CD4-positive, alpha-beta T cell treated with Interleukin-4 for 4 hours (primary cell): ENCODE measurements at regions not wholly inside any gene's neighbourhood (a gene's known extent, or its start where the extent isn't known, plus 50 kb on each side); places are given as distances from the start of the nearest gene placed in this dataset.
"Not testable (repeated sequence)": the region's sequence is repeated elsewhere in the genome, so short reads cannot be mapped to it uniquely, and the experiment has no call there.

Experiments used
- DNase-seq: peaks from one replicate; pipeline ENCODE4 v3.0.0-alpha.2; 2020

GRCh38 chr5:102154791-102155605, 141.1 kb downstream of the SLCO4C1 start:
- DNase-seq, result not testable (repeated sequence)

GRCh38 chr5:102154291-102154690, 141.8 kb downstream of the SLCO4C1 start:
- DNase-seq, result no peak

GRCh38 chr5:102153003-102153759, 142.9 kb downstream of the SLCO4C1 start:
- DNase-seq, result peak; percentile 19

GRCh38 chr5:102139029-102139428, 157.1 kb downstream of the SLCO4C1 start:
- no peak for DNase-seq

- no peak for DNase-seq
Observed at GRCh38 chr5:102138243-102138653, 157.8 kb downstream of the SLCO4C1 start.

- no peak for DNase-seq
Observed at GRCh38 chr5:102130890-102131289, 165.2 kb downstream of the SLCO4C1 start.

GRCh38 chr5:102130386-102130785, 165.7 kb downstream of the SLCO4C1 start:
- DNase-seq, result no peak

- no peak for DNase-seq
Observed at GRCh38 chr5:102119252-102119651, 176.8 kb downstream of the SLCO4C1 start.

- DNase-seq, result no peak
Observed at GRCh38 chr5:102115736-102116135, 180.3 kb downstream of the SLCO4C1 start.

- DNase-seq, result no peak
Observed at GRCh38 chr5:102114525-102115069, 181.5 kb downstream of the SLCO4C1 start.

- DNase-seq, result no peak
Observed at GRCh38 chr5:102107865-102108264, 188.2 kb downstream of the SLCO4C1 start.

- no peak for DNase-seq
Observed at GRCh38 chr5:102106599-102106998, 189.5 kb downstream of the SLCO4C1 start.

- no peak for DNase-seq
Observed at GRCh38 chr5:102099766-102100331, 196.2 kb downstream of the SLCO4C1 start.

- not testable (repeated sequence) for DNase-seq
Observed at GRCh38 chr5:102099083-102099482, 197.0 kb downstream of the SLCO4C1 start.

- not testable (repeated sequence) for DNase-seq
Observed at GRCh38 chr5:102098606-102099005, 197.5 kb downstream of the SLCO4C1 start.

- DNase-seq, result no peak
Observed at GRCh38 chr5:102090770-102091169, 205.3 kb downstream of the SLCO4C1 start.

- no peak for DNase-seq
Observed at GRCh38 chr5:102089883-102090282, 206.2 kb downstream of the SLCO4C1 start.

- DNase-seq, result no peak
Observed at GRCh38 chr5:102087906-102088305, 208.2 kb downstream of the SLCO4C1 start.

- no peak for DNase-seq
Observed at GRCh38 chr5:102080288-102080687, 215.8 kb downstream of the SLCO4C1 start.

GRCh38 chr5:102077920-102078319, 218.2 kb downstream of the SLCO4C1 start:
- DNase-seq, result no peak

GRCh38 chr5:102069974-102070373, 226.1 kb downstream of the SLCO4C1 start:
- DNase-seq, result no peak

GRCh38 chr5:102068870-102069269, 227.2 kb downstream of the SLCO4C1 start:
- DNase-seq, result no peak

- DNase-seq, result no peak
Observed at GRCh38 chr5:102049517-102049916, 246.6 kb downstream of the SLCO4C1 start.
